Lower leg skin (tissue), 3 donors: ENCODE measurements at regions not wholly inside any gene's neighbourhood (a gene's known extent, or its start where the extent isn't known, plus 50 kb on each side); places are given as distances from the start of the nearest gene placed in this dataset.

Source experiments
- POLR2A ChIP-seq, 2 donors: fragments of 450-650 bp; IDR thresholded peaks; one replicate each; pipeline ENCODE4 v1.6.1; 2016 to 2017; ENCODE audit warnings: antibody characterized with exemption in 2 of 2, mild to moderate bottlenecking in 1 of 2, moderate library complexity in 1 of 2
- TF ChIP-seq, protein P1 (sequence below), 3 donors: fragments of 450-650 bp; IDR thresholded peaks; one replicate each; pipeline ENCODE4 v1.5.1; 2016; ENCODE audit warnings: antibody characterized with exemption in 3 of 3, mild to moderate bottlenecking in 3 of 3, moderate library complexity in 2 of 3

DNA sequence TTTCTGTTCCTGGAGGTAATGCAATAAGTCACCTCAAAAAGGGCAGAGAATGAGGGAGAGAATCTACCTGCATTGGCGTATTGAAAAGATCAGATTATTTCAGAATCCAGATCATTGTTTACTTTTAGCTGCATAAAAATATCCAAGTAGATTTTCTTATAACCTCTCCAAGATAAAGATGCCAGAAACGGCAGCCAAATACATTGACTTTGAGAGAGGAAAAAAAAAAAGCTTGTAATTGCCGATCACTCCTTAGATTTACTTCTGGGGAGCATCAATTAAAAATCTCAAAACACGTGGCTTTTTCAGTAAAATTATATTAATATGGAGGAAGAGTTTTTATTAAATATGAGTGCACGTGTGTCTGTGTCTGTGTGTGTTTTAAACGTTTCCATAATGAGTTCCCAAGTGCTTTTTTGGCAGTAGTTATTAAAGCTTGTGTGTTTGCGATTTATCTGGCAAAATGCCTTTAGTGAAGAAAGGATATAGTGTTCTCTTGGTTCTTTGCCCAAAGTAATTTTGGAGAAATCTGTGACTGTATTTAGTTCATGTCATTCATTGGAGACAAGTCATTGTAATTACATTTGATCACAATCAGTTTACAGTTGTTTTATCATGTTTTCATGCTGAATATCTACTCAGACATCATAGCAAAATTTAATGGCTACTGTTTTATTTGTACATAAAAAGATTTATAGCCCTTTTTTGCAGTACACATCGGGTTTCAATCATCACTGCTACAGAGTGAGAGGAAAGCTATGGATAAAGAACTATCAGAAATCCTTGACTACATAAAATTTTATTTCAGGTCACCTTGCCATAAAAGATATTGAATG is 176.1 kb downstream of the TM9SF2 start:
- TF ChIP-seq, protein P1, sequence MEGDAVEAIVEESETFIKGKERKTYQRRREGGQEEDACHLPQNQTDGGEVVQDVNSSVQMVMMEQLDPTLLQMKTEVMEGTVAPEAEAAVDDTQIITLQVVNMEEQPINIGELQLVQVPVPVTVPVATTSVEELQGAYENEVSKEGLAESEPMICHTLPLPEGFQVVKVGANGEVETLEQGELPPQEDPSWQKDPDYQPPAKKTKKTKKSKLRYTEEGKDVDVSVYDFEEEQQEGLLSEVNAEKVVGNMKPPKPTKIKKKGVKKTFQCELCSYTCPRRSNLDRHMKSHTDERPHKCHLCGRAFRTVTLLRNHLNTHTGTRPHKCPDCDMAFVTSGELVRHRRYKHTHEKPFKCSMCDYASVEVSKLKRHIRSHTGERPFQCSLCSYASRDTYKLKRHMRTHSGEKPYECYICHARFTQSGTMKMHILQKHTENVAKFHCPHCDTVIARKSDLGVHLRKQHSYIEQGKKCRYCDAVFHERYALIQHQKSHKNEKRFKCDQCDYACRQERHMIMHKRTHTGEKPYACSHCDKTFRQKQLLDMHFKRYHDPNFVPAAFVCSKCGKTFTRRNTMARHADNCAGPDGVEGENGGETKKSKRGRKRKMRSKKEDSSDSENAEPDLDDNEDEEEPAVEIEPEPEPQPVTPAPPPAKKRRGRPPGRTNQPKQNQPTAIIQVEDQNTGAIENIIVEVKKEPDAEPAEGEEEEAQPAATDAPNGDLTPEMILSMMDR (IDR thresholded peaks at IDR 0.05), result no peak
- TF ChIP-seq POLR2A (IDR thresholded peaks at IDR 0.05), result no peak
